Colon (tissue), 2 donors: ENCODE measurements at regions not wholly inside any gene's neighbourhood (a gene's known extent, or its start where the extent isn't known, plus 50 kb on each side); places are given as distances from the start of the nearest gene placed in this dataset.
"Not testable (repeated sequence)": the region's sequence is repeated elsewhere in the genome, so short reads cannot be mapped to it uniquely, and the experiment has no call there.

Experiments used
- FAIRE-seq: peaks from 2 replicates; lab custom pipeline; 2012; peaks lifted over from hg19 to GRCh38; lab: Jason Lieb, UNC
- donor health status: control.
- donor health status: control.

- FAIRE-seq = no peak
These were observed 210.6 kb upstream of the ATP10A start for GRCh38 chr15:26073430-26074333.

DNA sequence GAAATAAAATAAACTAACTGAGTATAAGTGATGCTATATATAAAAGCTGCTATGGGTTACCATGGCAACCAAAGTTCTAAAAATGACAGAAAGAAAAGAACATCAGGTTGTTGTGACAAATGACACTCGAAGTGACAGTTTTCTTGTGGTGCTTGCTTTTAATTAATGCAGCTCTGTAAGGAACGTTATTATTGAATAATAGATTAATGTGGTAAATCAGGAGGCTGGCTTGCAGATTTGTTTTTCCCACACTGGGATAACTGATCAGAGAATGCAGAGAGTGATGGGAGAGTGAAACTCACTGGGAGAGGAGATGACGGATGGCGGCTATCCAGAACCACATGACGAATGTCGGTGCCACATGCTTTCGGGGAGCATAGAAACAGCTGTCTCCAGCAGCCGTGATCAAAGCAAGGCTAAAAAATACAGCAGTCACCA lies 207.0 kb upstream of the ATP10A start:
- FAIRE-seq = no peak

- no peak for FAIRE-seq
These were observed 206.1 kb upstream of the ATP10A start for GRCh38 chr15:26069231-26069641.

GRCh38 chr15:26066896-26067295 lies 203.8 kb upstream of the ATP10A start:
- no peak for FAIRE-seq

GRCh38 chr15:26065723-26066122 lies 202.6 kb upstream of the ATP10A start:
- no peak for FAIRE-seq

GRCh38 chr15:26061248-26061647 lies 198.1 kb upstream of the ATP10A start:
- FAIRE-seq = no peak

- not testable (repeated sequence) for FAIRE-seq
These were observed 193.6 kb upstream of the ATP10A start for GRCh38 chr15:26056766-26057165.

DNA sequence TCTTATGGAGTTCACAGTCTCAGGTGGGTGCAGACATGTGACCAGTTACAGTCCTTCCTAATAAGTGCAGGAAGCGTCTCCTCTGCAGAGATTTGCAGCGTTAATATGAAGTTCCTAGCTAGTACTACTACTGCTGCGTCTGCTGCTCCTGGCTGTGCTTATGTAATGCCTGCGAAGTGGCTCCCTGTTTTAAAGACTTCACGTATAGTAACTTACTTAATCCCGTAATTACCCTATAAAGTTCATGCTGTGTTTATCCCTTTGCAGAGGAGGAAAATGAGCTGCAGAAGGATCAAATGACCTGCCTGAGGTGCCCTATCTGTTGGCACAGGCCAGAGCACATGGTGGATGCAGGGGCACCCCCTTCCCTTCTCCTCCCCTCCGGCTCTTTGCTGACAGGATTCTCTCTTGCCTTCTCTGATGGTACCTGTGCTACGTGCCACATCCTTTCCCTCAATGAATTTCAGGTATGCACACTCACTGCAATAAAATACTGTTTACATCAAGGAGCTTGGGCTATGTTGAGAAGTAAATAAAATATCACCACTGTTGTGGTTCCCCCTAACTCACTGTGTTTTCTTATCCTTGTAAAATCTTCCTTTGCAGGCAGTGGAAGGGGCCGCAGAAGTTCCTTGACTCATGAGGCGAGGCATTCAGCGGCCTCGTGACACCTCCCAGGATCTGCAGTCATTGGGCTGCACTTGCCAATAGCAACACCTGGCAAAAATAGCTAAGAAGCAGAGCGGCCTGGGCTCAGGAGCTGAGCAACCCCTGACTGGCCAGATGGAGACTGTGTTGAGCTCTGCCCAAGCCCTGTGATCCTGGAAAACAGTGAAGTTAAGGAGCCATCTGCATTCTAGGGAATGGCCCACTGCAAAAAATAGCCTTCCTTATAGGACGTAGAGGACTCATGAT lies 188.9 kb upstream of the ATP10A start:
- FAIRE-seq = no peak

- no peak for FAIRE-seq
These were observed 187.9 kb upstream of the ATP10A start for GRCh38 chr15:26050984-26051383.

GRCh38 chr15:26049900-26050657 lies 187.0 kb upstream of the ATP10A start:
- no peak for FAIRE-seq

- no peak for FAIRE-seq
These were observed 185.5 kb upstream of the ATP10A start for GRCh38 chr15:26048669-26049068.

DNA sequence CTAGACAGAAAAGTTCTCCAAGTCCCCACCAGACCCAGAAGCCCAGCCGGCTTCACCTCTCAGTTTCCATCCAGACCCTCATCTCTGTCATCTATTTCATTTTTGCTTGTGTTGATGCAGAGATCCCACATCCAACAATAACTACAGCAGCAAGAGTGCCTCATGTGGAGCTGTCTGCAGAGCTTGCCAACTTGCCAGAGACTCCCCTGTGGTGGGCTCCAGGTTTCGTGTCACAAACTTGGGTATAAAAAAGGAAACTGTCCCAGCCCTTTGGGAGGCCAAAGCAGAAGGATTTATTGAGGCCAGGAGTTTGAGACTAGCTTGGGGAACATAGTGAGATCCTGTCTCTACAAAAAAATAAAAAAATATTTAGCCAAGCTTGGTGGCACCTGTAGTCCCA lies 182.4 kb upstream of the ATP10A start:
- FAIRE-seq = no peak

- FAIRE-seq = no peak
These were observed 179.9 kb upstream of the ATP10A start for GRCh38 chr15:26043018-26043417.

DNA sequence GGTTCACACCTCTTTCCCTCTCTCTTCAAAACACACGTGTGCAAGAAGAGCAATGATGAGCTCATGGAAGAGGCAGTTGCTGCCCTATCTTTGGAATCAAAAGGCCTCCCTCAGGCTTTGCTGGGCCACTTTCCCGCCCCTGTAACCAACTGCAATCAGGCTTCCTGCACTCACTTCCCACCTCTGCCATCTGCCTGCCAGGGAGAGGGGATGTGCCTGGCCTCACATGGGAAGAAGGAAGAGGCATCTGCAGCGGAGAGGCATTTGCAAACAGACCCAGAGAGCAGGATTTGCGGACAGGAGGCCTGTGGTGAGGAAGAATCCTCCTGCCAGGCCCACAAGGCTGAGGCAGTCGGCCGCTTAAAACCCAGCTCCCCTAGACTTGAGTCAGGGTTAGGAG lies 175.6 kb upstream of the ATP10A start:
- no peak for FAIRE-seq

GRCh38 chr15:26037369-26037768 lies 174.2 kb upstream of the ATP10A start:
- no peak for FAIRE-seq

GRCh38 chr15:26033493-26033892 lies 170.4 kb upstream of the ATP10A start:
- FAIRE-seq = no peak

DNA sequence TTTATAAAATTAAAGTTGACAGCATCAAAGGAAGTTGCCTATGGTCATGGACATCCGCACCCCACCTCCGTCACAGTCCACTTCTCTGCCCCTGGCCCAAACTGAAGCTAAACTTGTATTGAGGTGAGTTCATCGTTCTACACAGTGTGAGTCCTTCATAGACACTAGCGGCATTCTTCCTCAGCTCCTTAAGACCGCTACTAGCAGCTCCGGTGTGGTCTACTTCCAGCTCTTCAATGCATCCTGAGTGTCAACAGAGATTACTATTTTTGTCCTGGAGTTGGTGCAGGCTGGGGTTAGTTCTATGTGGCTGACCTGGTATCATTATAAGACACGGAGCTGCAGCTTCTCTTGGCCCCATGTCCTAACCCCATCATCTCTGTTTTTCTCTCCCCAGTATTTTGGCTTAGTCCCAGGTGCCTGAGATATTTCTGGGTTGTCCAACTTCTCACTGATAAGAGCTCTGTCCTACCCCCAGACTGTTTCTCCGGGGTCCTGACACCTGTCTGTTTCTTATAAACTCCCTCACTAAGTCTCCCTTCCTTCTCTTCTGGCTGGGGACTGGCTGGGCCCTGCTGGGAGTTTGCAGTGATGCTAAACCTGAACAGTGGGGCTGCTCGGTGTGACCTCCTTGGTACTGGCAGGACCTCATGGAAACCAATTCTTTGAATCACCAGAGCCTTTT lies 169.2 kb upstream of the ATP10A start:
- FAIRE-seq = no peak

DNA sequence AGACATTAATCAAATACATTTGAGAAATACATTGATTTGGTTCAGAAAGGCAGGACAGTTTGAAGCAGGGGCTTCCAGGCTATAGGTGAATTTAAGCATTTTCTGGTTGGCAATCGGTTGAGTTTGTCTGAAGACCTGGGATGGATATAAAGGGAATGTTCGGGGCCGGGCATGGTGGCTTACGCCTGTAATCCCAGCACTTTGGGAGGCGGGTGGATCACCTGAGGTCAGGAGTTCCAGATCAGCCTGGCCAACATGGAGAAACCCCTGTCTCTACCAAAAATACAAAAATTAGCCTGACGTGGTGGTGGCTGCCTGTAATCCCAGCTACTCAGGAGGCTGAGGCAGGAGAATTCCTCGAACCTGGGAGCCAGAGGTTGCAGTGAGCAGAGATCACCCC lies 166.5 kb upstream of the ATP10A start:
- not testable (repeated sequence) for FAIRE-seq

DNA sequence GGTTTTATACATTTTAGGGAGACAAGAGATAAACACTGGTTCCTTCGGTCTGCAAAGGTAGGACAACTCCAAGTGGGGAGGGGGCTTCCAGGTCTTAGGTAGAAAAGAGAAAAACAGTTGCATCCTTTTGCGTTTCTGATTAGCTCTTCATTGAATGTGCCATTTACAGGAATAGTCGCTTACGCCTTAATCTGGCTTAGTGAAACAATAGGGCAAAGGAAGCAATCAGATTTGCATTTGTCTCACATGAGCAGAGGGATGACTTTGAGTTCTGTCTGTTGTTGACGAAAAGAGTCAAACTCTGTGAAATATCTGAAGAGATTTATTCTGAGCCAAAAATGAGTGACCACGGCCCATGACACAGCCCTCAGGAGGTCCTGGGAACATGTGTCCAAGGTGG lies 166.0 kb upstream of the ATP10A start:
- FAIRE-seq = no peak

GRCh38 chr15:26028086-26028740 lies 165.1 kb upstream of the ATP10A start:
- no peak for FAIRE-seq

GRCh38 chr15:26026671-26027070 lies 163.5 kb upstream of the ATP10A start:
- FAIRE-seq = not testable (repeated sequence)
